WTC11 (cell line): ENCODE measurements at regions not wholly inside any gene's neighbourhood (a gene's known extent, or its start where the extent isn't known, plus 50 kb on each side); places are given as distances from the start of the nearest gene placed in this dataset.

Experiments used
- ATAC-seq: fragments of 200-7000 bp; cut with Tn5 transposase; 2 replicates; pipeline ENCODE4 v1.10.0; 2021; ENCODE audit warnings: mild to moderate bottlenecking, moderate library complexity
- CTCF ChIA-PET: fragments of 300-600 bp; sonication (Branson Sonifier 250); formaldehyde crosslinking; loops from one replicate; lab custom pipeline; 2021; ENCODE audit warnings: antibody characterized with exemption; lab: Charles Lee
- POLR2A ChIA-PET: fragments of 350-600 bp; sonication (Branson Sonifier 250); formaldehyde crosslinking; loops from one replicate; lab custom pipeline; 2021; ENCODE audit warnings: antibody characterized with exemption; lab: Charles Lee
- DNase-seq: peaks from one replicate; pipeline ENCODE4 v3.0.0; 2021; ENCODE audit warnings: low spot score
- H3K27ac Mint-ChIP-seq: 2 replicates; pipeline ENCODE4 v1.8.0; 2021; ENCODE audit warnings: mixed read lengths
- H3K27me3 Mint-ChIP-seq: 2 replicates; pipeline ENCODE4 v1.8.0; 2021; ENCODE audit warnings: low read depth, mild to moderate bottlenecking, moderate library complexity, mixed read lengths
- H3K36me3 Mint-ChIP-seq: 2 replicates; pipeline ENCODE4 v1.8.0; 2021; ENCODE audit warnings: mixed read lengths
- H3K4me1 Mint-ChIP-seq: 2 replicates; pipeline ENCODE4 v1.8.0; 2022; ENCODE audit warnings: mixed read lengths
- H3K4me3 Mint-ChIP-seq: 2 replicates; pipeline ENCODE4 v1.8.0; 2021; ENCODE audit warnings: mild to moderate bottlenecking, moderate library complexity, mixed read lengths
- H3K9me3 Mint-ChIP-seq: 2 replicates; pipeline ENCODE4 v1.8.0; 2021; ENCODE audit warnings: mixed read lengths
- ATF2 ChIP-seq: sonication (generic); formaldehyde crosslinking; IDR thresholded peaks from 2 replicates; pipeline ENCODE4 v1.8.1; 2022; ENCODE audit warnings: low read depth, missing genetic modification reagents, borderline replicate concordance
- CREB1 ChIP-seq: sonication (generic); formaldehyde crosslinking; IDR thresholded peaks from 2 replicates; pipeline ENCODE4 v1.8.0; 2023; ENCODE audit warnings: mild to moderate bottlenecking, missing genetic modification reagents
- ELF4 ChIP-seq: sonication (generic); formaldehyde crosslinking; IDR thresholded peaks from 2 replicates; pipeline ENCODE4 v1.8.1; 2022; ENCODE audit warnings: low read depth, mild to moderate bottlenecking, moderate library complexity, missing genetic modification reagents
- EMX1 ChIP-seq: fragments of 250-450 bp; sonication (Bioruptor Pico); IDR thresholded peaks from 2 replicates; pipeline ENCODE4 v1.8.0; 2021; ENCODE audit warnings: mild to moderate bottlenecking
- ETV6 ChIP-seq: sonication (generic); formaldehyde crosslinking; IDR thresholded peaks from 2 replicates; pipeline ENCODE4 v1.8.1; 2022; ENCODE audit warnings: mild to moderate bottlenecking, missing genetic modification reagents
- FOXJ3 ChIP-seq: sonication (generic); formaldehyde crosslinking; IDR thresholded peaks from 2 replicates; pipeline ENCODE4 v1.9.0; 2021; ENCODE audit warnings: missing genetic modification reagents, mild to moderate bottlenecking, borderline replicate concordance
- HMGA2 ChIP-seq: fragments of 250-450 bp; sonication (Bioruptor Pico); IDR thresholded peaks from 2 replicates; pipeline ENCODE4 v1.4.0; 2021; ENCODE audit warnings: mild to moderate bottlenecking, moderate library complexity
- HMGXB4 ChIP-seq: sonication (generic); formaldehyde crosslinking; IDR thresholded peaks from 2 replicates; pipeline ENCODE4 v1.8.1; 2023; ENCODE audit warnings: mild to moderate bottlenecking, moderate library complexity, missing genetic modification reagents
- IRF1 ChIP-seq: sonication (generic); formaldehyde crosslinking; IDR thresholded peaks from 2 replicates; pipeline ENCODE4 v1.8.0; 2023; ENCODE audit warnings: missing genetic modification reagents
- JUN ChIP-seq: sonication (generic); formaldehyde crosslinking; IDR thresholded peaks from 2 replicates; pipeline ENCODE4 v1.8.0; 2023; ENCODE audit warnings: mild to moderate bottlenecking, missing genetic modification reagents
- NFATC4 ChIP-seq: fragments of 250-450 bp; sonication (Bioruptor Pico); IDR thresholded peaks from 2 replicates; pipeline ENCODE4 v1.9.0; 2021; ENCODE audit warnings: mild to moderate bottlenecking
- NFE2L1 ChIP-seq: sonication (generic); formaldehyde crosslinking; IDR thresholded peaks from 2 replicates; pipeline ENCODE4 v1.8.1; 2023; ENCODE audit warnings: missing genetic modification reagents
- NFYB ChIP-seq: sonication (generic); formaldehyde crosslinking; conservative IDR thresholded peaks from 2 replicates; pipeline ENCODE4 v1.8.0; 2022; ENCODE audit warnings: low read depth, missing genetic modification reagents
- NR1H2 ChIP-seq: sonication (generic); formaldehyde crosslinking; IDR thresholded peaks from 2 replicates; pipeline ENCODE4 v1.9.0; 2021; ENCODE audit warnings: mild to moderate bottlenecking, moderate library complexity, missing genetic modification reagents
- NR2C2 ChIP-seq: sonication (generic); formaldehyde crosslinking; IDR thresholded peaks from 2 replicates; pipeline ENCODE4 v1.8.0; 2022; ENCODE audit warnings: mild to moderate bottlenecking, missing genetic modification reagents
- SOX15 ChIP-seq: fragments of 250-450 bp; sonication (Bioruptor Pico); IDR thresholded peaks from 2 replicates; pipeline ENCODE4 v1.9.0; 2021; ENCODE audit warnings: mild to moderate bottlenecking
- SP1 ChIP-seq: sonication (generic); formaldehyde crosslinking; conservative IDR thresholded peaks from 2 replicates; pipeline ENCODE4 v1.8.1; 2022; ENCODE audit warnings: missing genetic modification reagents
- TCF7 ChIP-seq: sonication (generic); formaldehyde crosslinking; IDR thresholded peaks from 2 replicates; pipeline ENCODE4 v1.8.0; 2022; ENCODE audit warnings: mild to moderate bottlenecking, low read depth, missing genetic modification reagents, moderate library complexity
- ZBTB43 ChIP-seq: sonication (generic); formaldehyde crosslinking; IDR thresholded peaks from 2 replicates; pipeline ENCODE4 v1.8.1; 2023; ENCODE audit warnings: mild to moderate bottlenecking, missing genetic modification reagents
- ZNF138 ChIP-seq: sonication (generic); formaldehyde crosslinking; conservative IDR thresholded peaks from 2 replicates; pipeline ENCODE4 v1.8.1; 2022; ENCODE audit warnings: mild to moderate bottlenecking, moderate library complexity, missing genetic modification reagents
- ZNF263 ChIP-seq: sonication (generic); formaldehyde crosslinking; IDR thresholded peaks from 2 replicates; pipeline ENCODE4 v1.8.1; 2022; ENCODE audit warnings: low read depth, mild to moderate bottlenecking, moderate library complexity, missing genetic modification reagents
- TF ChIP-seq, protein P1 (sequence below): sonication (generic); formaldehyde crosslinking; conservative IDR thresholded peaks from 2 replicates; pipeline ENCODE4 v1.8.1; 2023; ENCODE audit warnings: mild to moderate bottlenecking, low read depth, missing genetic modification reagents, moderate library complexity
- TF ChIP-seq, protein P2 (sequence below): sonication (generic); formaldehyde crosslinking; IDR thresholded peaks from 2 replicates; pipeline ENCODE4 v1.8.1; 2023; ENCODE audit warnings: mild to moderate bottlenecking, missing genetic modification reagents, moderate library complexity

GRCh38 chr13:100870898-100871297, 196.3 kb upstream of the TMTC4 start (continued):
- TF ChIP-seq, protein P1, sequence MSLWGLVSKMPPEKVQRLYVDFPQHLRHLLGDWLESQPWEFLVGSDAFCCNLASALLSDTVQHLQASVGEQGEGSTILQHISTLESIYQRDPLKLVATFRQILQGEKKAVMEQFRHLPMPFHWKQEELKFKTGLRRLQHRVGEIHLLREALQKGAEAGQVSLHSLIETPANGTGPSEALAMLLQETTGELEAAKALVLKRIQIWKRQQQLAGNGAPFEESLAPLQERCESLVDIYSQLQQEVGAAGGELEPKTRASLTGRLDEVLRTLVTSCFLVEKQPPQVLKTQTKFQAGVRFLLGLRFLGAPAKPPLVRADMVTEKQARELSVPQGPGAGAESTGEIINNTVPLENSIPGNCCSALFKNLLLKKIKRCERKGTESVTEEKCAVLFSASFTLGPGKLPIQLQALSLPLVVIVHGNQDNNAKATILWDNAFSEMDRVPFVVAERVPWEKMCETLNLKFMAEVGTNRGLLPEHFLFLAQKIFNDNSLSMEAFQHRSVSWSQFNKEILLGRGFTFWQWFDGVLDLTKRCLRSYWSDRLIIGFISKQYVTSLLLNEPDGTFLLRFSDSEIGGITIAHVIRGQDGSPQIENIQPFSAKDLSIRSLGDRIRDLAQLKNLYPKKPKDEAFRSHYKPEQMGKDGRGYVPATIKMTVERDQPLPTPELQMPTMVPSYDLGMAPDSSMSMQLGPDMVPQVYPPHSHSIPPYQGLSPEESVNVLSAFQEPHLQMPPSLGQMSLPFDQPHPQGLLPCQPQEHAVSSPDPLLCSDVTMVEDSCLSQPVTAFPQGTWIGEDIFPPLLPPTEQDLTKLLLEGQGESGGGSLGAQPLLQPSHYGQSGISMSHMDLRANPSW (CRISPR knock-in tag): no peak
- TF ChIP-seq ELF4 (no peak), SP1 (CRISPR knock-in tag) (no peak), NFE2L1 (CRISPR knock-in tag) (no peak), NFATC4 (CRISPR knock-in tag) (no peak), NR1H2 (CRISPR knock-in tag) (no peak), EMX1 (CRISPR knock-in tag) (no peak), ZBTB43 (CRISPR knock-in tag) (no peak), IRF1 (CRISPR knock-in tag) (no peak), ATF2 (CRISPR knock-in tag) (no peak)
- TF ChIP-seq, protein P2, sequence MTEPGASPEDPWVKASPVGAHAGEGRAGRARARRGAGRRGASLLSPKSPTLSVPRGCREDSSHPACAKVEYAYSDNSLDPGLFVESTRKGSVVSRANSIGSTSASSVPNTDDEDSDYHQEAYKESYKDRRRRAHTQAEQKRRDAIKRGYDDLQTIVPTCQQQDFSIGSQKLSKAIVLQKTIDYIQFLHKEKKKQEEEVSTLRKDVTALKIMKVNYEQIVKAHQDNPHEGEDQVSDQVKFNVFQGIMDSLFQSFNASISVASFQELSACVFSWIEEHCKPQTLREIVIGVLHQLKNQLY: no peak
- TF ChIP-seq, all 79 proteins: peak for 0

DNA sequence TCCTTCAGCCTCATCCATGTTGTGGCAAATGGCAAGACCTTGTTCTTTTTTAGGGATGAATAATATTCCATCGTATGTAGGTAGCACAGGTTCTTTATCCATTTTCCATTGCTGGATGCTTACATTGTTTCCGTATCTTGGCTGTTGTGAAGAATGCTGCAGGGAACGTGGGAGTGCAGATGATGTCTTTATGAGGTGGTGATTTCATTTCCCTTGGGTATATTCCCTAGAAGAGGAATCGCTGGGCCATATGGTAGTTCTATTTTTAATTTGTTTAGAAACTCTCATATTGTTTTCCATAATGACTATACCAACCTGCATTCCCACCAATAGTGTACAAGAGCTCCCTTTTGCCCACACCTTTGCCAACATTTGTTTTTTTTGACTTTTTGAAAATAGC, 186.3 kb upstream of the TMTC4 start:
- Mint-ChIP-seq H3K4me1 (no peaks in the 10 kb centered on the region), H3K9me3 (peaks cover 10% of the 10 kb centered on the region), H3K36me3 (peaks cover 7% of the 10 kb centered on the region), H3K27me3 (no peaks in the 10 kb centered on the region; the same call in 1 of the 2 replicates), H3K4me3 (no peak overlapping the region), H3K27ac (no peak overlapping the region)
- DNase-seq: no peak
- ATAC-seq: no peak
- ChIA-PET CTCF (no interaction called here), POLR2A (no interaction called here)
- no peak for TF ChIP-seq HMGA2 (CRISPR knock-in tag)
- TF ChIP-seq TCF7 (CRISPR knock-in tag): no peak
- TF ChIP-seq NFE2L1 (CRISPR knock-in tag): no peak
- no peak for TF ChIP-seq SOX15
- TF ChIP-seq CREB1 (CRISPR knock-in tag): no peak
- no peak for TF ChIP-seq IRF1 (CRISPR knock-in tag)
- TF ChIP-seq FOXJ3 (CRISPR knock-in tag): no peak
- TF ChIP-seq HMGXB4 (CRISPR knock-in tag): no peak
- no peak for TF ChIP-seq JUN
- TF ChIP-seq, protein P1 (CRISPR knock-in tag): no peak
- TF ChIP-seq ZNF138: no peak
- no peak for TF ChIP-seq NFYB (CRISPR knock-in tag)
- TF ChIP-seq ATF2 (CRISPR knock-in tag): no peak
- TF ChIP-seq NR1H2 (CRISPR knock-in tag): no peak
- no peak for TF ChIP-seq ETV6 (CRISPR knock-in tag)
- TF ChIP-seq ZNF263: no peak
- TF ChIP-seq NR2C2 (CRISPR knock-in tag): no peak
